ENCODE measurements at regions not wholly inside any gene's neighbourhood (a gene's known extent, or its start where the extent isn't known, plus 50 kb on each side); places are given as distances from the start of the nearest gene placed in this dataset.
"Not testable (repeated sequence)": the region's sequence is repeated elsewhere in the genome, so short reads cannot be mapped to it uniquely, and the experiment has no call there.

DNA sequence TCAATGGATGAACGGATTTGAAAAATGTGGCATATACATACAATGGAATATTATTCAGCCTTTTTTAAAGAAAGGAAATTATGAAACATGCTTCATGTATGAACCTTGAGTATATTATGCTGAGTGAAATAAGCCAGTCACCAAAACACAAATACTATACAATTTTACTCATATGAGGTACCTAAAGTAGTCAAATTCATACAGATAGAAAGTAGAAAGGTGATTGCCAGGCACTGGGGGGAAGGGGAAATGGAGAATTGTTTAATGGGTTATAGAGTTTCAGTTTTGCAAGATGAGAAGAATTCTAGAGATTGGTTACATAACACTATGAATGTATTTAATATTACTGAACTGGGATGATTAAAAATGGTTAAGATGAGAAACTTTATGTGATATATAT lies 171.4 kb downstream of the TMTC3 start:
- DNase-seq = no peak

DNA sequence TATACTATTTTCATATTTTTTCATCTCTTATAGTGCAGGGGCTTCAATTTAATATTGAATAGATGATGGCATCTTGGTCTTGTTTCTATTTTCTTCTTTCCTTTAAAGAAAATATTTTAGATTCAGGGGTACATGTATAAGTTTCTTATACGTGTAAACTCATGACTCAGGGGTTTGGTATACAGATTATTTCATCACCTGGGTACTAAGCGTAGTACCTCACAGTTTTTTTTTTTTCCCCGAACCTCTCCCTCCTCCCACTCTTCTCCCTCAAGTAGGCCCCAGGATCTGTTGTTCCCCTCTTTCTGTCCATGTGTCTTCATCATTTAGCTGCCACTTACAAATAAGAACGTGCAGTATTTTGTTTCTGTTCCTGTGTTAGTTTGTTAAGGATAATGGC lies 172.6 kb downstream of the TMTC3 start:
- DNase-seq = no peak

DNA sequence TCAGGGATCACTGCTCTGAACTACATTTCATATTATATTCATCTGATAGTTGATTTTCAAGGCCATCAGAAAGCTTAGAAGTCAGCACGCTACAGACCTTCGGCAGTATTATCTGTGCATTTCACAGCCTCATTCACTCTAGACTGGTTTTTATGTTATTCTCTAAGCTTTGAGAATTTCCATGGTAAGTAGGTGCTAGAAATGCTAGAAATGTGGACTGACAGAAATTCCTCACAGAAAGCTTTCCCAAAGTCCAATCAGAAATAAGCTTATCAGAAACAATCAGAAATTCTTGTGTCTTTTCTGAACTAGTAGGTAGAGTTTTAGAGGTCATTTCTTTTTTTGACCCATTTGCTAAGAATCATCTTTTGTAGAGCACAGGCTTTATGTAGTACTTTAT lies 176.6 kb downstream of the TMTC3 start:
- no peak for DNase-seq

DNA sequence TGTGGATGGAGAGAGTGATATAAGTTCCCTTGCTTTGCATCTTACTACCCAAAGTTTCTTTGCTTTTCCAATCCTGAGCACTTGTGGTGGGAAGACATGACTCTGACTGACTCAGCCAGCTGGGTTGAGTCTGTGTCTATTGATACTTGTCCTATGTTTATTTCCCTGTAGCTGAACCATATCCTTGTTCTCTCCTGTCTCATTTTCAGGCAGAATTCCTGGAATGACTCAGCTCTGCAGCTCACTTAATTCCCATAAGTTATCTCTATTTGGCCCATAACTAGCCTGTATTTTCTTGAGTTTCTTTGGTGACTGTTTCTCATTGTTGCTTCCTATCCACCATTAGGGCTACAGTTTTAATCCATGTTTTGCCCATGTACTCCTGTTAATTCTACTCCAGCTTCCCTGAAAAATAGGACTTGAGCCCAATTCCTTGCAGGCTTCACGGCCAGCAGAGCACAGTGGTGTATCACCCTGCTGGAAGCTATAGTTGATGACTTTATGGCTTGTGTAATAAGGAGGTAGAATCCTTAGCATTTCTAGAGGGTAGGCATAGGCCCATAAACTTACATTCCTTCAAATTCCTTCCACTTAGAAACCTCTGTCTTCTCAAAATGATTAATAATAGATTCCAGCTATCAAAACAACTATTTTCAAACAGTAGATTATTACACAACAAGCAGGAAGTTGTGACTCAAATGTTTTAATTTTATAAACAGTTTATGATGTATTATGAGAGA lies 183.1 kb downstream of the TMTC3 start:
- peak; percentile 77 for DNase-seq

DNA sequence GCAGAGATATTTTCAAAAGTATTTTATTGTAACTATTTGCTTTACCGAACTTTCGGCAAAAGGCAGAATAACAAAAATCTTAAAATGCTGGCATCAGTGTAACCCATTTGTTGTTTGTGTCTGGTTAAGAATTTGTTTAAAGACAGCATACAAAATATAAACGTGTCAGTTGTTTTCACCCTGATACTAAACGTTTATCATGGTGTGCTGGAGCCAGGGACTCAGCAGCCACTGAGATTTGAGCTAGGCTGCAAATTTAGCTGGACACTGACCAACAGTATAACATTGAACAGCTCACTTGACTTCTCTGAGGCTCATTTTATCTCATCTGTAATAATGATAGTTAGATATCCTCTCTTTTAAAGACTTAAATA lies 183.7 kb downstream of the TMTC3 start:
- peak; percentile 1 for DNase-seq

DNA sequence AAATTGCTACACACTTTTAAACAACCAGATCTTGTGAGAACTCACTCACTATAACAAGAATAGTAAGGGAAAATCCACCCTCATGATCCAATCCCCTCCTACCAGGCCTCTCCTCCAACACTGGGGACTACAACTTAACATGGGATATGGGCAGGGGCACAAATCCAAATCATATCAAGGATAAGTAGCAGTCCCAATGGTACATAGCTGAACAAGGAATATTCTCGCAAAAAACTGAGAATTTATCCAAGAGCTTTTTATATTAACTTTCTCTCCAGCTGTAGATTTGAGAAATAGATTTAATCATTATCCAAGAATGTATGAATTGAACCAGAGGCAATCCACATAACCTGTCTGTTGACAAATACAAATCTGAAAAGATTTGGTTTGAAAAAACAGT lies 185.2 kb downstream of the TMTC3 start:
- DNase-seq = no peak

DNA sequence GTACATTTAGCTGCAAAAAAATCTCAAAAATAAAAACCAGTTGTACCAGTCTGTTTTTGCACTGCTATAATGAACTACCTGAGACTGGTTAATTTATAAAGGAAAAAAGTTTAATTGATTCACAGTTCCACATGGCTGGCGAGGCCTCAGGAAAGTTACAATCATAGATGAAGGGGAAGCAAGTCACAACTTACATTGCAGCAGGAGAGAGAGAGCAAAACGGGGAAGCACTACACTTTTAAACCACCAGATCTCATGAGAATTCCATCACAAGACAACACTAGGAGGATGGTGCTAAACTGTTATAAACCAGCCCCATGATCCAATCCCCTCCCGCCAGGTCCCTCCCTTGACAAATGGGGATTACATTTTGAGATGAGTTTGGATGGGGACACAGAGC lies 186.0 kb downstream of the TMTC3 start:
- no peak for DNase-seq

DNA sequence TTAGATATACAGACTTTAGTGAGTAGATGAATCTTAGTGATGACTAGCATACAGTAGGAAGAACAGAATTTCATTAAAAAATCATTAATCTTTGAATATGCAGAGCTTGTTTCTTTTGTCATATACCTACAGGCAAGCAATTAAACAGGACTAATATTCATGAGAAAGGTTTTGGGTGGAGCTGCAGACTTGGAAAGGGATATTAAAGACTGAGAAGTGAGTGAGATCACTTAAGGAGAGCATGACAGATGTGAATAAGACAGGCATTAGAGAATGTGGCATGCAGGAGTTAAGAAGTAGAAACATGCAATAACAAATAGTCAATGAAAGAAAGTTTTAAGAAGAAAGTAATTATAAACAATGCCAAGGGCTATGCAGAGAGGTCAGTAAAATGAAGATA lies 187.7 kb downstream of the TMTC3 start:
- DNase-seq = no peak

DNA sequence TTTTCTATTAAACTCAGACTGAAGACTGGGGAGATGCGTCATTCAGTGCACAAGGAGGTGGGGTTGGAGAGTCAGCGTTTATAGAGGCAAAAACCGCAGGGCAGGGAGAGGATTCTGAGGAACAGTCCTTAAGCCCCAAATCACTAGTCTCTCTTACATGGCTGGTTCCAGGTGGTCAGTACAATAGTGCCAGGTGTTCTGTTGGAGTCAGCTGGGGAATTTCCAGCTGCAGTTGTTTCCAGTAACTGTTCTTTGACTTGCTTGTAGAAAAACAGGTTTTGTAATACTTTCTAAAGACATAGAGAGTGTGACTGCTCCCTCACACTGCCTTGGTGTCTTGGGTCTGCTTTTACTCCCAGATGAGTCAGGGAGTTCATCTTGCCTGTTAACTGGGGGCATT lies 192.2 kb downstream of the TMTC3 start:
- peak; percentile 15 for DNase-seq

DNA sequence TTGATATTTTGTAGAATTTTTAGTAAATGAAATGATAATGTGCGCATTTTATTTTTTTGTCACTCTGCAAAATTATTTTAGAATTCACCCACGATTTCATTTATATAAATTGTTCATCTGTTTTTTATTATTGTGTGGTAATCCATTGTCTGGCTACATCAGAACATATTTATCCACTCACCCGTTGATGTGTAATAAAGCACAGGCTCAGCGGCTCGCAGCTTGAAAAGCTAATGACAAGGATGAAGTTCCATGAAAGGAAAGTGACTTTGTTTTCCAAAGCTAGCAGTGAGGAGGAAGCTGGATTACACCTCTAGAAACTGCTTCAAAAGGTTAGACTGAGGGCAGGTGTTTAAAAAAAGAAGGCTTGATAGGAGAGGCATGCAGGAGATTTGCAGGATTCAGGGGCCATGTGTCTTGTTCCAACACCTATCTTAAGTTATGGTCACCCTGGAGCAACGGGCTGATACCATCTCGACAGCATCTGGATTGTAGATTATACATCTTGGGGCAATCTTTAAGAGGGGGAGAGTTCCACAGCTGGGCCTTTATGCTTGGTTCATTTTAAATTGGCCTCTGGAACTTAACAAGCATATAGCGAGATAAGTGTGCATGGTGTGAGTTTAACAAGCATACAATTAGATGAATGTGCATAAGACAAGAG lies 194.1 kb downstream of the TMTC3 start:
- DNase-seq = no peak

DNA sequence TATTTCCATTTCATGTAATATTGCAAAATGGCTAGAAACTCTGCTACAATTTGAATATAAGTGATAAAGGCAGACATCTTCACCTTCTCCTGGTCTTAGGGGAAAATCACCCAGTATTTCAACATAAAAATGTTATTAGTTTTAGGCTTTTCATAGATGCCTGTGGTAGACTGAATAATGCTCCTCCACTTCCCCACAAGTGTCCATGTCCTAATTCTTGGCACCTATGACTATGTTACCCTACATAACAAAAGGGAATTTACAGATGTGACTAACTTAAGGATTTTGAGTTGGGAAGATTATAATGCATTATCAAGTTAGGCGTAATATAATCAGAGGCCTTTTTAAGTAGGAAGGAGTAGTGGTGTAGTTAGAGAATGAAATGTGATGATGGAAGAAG lies 196.4 kb downstream of the TMTC3 start:
- DNase-seq = no peak

DNA sequence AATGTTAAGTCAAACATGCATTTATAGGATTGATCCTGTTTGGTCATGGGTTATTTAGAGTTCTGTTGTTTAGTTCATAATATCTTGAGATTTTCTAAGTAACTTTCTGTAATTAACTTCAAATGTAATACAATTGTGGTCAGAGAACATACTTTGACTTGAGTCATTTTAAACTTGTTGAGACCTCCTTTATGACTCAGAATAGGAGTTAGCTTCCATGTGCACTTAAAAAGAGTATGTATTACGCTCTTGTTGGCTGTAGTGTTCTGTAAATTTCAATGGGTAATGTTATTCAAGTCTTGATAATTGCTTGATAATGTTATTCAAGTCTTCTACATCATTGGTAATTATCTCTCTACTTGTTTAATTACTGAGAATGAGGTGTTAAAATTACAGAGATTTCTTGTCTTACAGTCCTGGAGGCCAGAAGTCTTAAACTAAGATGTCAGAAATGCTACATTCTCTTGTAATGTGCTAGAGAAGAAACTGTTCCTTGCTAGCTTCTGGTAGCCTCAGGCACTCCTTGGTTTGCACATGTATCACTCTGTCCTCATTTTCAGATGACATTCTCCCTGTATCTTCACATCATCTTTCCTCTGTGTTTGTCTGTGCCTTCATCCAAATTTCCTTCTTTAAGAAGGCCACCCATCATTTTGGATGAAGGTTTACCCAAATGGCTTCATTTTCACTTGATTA lies 197.3 kb downstream of the TMTC3 start:
- no peak for DNase-seq

DNA sequence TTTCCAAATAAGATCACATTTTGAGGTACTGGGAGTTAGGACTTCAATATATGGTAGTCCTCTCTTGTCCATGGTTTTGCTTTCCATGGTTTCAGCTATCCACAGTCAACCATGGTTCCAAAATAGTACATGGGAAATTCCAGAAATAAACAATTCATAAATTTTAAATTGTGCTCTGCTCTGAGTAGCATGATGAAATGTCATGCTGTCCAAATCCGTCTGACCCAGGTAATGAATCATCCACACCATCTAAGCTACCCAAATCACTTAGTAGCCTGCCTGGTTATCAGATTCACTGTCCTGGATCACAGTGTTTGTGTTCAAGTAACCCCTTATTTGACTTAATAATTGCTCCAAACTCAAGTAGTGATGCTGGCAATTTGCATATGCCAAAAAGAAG lies 197.9 kb downstream of the TMTC3 start:
- no peak for DNase-seq

DNA sequence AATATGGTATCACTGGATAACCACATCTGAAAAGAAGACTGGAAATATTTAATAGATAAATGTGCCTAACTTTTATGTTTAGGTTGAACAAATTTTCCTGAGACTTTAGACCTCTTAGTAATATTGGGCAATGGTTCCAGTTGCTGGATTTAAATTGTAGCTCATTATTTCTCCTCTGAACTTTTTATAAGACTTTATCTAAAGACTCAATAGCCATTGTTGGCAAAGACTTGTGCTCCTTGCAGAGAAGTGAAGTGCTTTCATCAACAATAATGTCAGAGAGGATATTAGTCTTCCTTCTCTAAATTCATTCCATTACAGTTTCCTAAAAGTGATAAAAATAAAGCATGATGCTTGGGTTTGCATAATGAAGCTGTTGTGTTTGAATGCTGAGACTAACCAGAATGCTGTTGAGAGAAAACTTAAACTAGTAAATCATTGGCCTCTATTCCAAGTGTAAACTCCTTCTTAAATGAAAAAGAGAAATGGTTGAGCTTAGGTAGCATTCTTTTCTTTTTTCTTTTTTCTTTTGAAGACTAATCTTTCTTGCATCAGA lies 200.2 kb downstream of the TMTC3 start:
- DNase-seq = no peak

DNA sequence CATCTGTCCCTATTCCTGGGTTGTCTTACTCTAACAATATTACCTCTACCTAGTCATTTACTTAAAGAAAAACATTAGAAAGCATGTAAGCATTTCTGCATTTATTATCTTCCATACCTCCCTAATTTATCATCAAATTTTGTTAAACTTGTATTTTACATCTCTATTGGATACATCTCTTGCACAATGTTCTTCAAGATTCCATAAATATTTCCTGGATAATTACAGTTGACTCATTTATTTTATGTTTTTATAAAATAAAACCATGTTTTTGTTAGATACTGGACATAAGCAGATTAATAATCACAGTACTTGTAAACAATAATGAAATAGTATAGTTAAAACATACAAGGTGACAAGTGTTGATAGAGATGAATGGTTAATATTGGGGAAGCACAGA lies 209.0 kb downstream of the TMTC3 start:
- no peak for DNase-seq

DNA sequence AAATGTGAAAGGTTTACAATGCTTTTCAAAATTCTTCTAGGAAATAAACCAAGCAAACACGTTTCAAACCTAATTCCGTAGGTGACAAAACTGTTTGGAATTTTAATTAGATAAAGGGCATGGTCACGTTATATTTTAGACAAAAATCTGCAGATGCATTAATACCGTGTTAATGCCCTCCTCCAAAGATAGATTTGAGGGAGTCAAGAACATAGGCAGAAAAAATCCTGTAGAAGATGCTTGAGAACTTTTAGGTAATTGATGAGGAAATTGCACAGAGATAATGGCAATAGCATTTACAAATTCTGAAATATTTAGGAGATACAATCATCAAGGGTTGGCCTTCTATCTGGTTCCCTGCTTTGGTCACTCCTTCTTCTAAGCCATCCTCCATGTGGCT lies 212.6 kb downstream of the TMTC3 start:
- no peak for DNase-seq

DNA sequence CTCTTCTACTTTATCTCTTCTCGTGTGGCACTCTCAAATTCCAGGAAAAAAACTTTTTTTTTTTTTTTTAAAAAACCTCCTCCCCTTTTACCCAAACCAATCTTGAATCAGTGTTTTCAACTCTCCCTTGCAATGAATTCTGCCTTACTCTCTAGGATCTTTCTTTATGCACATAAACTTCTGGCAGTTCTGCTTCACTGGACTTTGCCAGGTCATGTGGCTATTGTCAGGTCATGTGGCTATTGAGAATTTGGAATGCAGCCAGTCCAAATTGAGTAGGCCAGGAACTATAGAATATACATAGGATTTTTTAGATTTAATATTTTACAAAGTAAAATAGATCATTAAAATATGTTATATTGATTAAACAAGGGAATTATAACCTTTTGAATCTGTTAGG lies 218.2 kb downstream of the TMTC3 start:
- no peak for DNase-seq

DNA sequence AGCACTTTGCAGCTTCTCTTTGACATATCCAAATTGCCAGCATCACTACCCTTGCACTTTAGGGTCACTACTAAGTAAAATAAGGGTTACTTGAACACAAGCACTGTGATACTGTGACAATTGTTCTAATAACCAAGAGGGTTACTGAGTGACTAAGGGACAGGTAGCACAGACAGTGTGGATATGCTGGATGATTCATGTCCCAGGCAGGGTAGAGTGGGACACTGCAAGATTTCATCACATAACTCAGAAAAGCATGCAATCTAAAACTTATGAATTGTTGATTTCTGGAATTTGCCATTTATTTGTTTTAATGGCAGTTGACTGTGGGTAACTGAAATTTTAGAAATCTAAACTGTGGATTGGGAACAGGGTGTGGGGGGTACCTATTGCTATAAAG lies 218.8 kb downstream of the KITLG start:
- no peak for DNase-seq

DNA sequence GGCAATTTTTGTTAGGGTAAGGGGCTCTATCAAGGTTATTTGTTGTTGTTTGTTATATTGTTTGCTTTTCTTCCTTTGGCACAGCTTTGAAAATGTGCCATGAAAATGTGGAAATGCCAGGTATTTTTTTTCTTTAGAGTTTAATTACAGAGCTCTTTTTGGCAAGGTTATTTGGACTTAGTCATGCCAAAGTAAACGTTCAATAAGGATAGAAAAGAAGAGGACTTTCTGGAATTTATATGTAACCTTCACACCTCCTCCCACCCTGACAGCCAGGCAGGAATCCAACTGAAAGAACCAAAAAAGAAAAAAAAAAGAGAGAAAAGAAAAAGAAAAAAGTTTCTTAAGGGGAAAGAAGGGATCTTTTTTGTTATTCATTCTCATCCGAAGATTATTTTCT lies 217.8 kb downstream of the KITLG start:
- no peak for DNase-seq

DNA sequence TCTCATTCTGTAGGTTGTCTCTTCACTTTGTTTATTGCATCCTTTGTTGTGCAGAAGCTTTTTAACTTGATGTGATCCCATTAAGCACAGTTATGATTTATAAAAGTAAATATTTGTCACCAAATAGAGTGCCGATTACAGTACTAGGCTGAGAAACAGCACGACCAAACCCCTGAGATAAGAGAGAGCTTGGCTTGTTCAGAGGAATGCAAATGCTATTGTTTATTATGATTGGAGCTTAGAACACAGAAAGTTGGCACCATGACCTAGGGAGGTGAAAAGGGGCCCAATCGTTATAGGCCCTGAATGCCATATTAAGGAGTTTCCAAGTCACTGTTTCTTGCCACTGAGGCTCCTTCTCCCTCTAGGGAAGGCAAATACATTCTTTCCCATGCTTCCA lies 214.9 kb downstream of the KITLG start:
- DNase-seq = no peak

DNA sequence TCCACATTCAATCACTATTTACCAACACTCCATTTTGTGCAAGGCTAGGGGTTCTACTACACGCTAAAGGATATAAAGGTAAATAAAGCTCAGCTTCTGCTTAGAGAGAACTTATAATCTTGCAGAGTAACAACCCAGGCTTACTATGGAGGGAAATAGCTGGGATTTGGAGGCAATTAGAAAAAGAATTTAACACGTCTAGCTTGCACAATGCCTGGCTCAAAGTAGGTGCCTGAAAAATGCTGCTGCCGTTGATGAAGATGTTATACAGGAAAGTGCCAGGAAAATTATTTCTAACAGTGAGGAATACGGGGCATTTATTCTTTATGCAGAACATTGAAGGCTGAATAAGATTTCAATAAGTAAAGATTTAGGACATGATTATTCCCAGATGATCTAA lies 214.2 kb downstream of the KITLG start:
- DNase-seq = no peak

DNA sequence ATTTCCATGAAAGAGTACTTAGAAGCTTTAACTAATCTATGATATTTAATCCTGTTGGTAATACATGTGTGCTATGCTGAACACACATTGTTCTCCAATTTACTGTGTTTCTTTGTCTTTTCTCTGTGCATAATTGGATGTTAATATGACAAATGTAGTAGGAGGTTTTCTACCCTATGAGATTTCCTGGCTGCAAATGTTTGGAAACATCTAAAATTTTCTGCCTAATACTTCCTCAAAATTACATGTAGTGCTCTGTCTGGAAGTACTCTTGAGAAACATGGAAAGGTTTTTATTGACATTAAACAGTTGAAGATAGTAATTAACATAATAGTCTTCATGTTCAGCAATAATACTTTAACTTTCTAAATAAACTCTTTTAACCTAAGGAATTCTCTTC lies 213.0 kb downstream of the KITLG start:
- DNase-seq = no peak

DNA sequence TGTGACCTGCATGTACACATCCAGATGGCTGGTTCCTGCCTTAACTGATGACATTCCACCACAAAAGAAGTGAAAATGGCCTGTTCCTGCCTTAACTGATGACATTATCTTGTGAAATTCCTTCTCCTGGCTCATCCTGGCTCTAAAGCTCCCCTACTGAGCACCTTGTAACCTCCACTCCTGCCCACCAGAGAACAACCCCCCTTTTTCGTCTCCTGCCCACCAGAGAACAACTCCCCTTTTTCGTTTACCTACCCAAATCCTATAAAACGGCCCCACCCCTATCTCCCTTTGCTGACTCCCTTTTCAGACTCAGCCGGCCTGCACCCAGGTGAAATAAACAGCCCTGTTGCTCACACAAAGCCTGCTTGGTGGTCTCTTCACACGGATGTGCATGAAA lies 212.2 kb downstream of the KITLG start:
- not testable (repeated sequence) for DNase-seq
